ENCODE measurements at regions not wholly inside any gene's neighbourhood (a gene's known extent, or its start where the extent isn't known, plus 50 kb on each side); places are given as distances from the start of the nearest gene placed in this dataset.
A peak's percentile ranks its signal among the peaks of the same experiment; 100 is the strongest.

GRCh38 chr6:4545893-4546292, 230.3 kb upstream of the CDYL start:
- no peak overlapping the region for H3K4me3 ChIP-seq (ENCODE audit: low read depth, low read length)
- H3K36me3 ChIP-seq (ENCODE audit: control insufficient read depth, insufficient read depth, low read length), result no peaks in the 10 kb centered on the region
- ChIA-PET POLR2A (no interaction called here), CTCF (no interaction called here)
- no peaks in the 10 kb centered on the region; the same call in 1 of the 2 replicates for H3K27me3 ChIP-seq (ENCODE audit: control insufficient read depth, insufficient read depth, low read length)
- TF ChIP-seq CTCF (IDR thresholded peaks at IDR 0.05; ENCODE audit: insufficient read depth, low read depth, low read length), result no peak
- DNase-seq (ENCODE audit: low read depth), result no peak

- ChIA-PET POLR2A (no interaction called here), CTCF (no interaction called here)
- no peak overlapping the region for H3K4me3 ChIP-seq (ENCODE audit: low read depth, low read length)
- no peak for DNase-seq (ENCODE audit: low read depth)
- H3K36me3 ChIP-seq (ENCODE audit: control insufficient read depth, insufficient read depth, low read length), result no peaks in the 10 kb centered on the region
- H3K27me3 ChIP-seq (ENCODE audit: control insufficient read depth, insufficient read depth, low read length), result no peaks in the 10 kb centered on the region; the same call in 1 of the 2 replicates
- TF ChIP-seq CTCF (IDR thresholded peaks at IDR 0.05; ENCODE audit: insufficient read depth, low read depth, low read length), result no peak
Measured at GRCh38 chr6:4543596-4543995, 232.6 kb upstream of the CDYL start.

GRCh38 chr6:4533576-4533975, 242.6 kb upstream of the CDYL start:
- H3K4me3 ChIP-seq (ENCODE audit: low read depth, low read length), result no peak overlapping the region
- POLR2A ChIA-PET, result no interaction called here
- no peak for TF ChIP-seq CTCF (IDR thresholded peaks at IDR 0.05; ENCODE audit: insufficient read depth, low read depth, low read length)
- DNase-seq (ENCODE audit: low read depth), result peak; percentile 4
- H3K27me3 ChIP-seq (ENCODE audit: control insufficient read depth, insufficient read depth, low read length), result no peaks in the 10 kb centered on the region
- CTCF ChIA-PET, result interaction anchor here (1.1 kb wide), 1 partner anchor 79 kb away, joined by 3 read pairs; no protein-coding TSS in a partner anchor
- H3K36me3 ChIP-seq (ENCODE audit: control insufficient read depth, insufficient read depth, low read length), result no peaks in the 10 kb centered on the region

GRCh38 chr6:4531406-4531805, 244.8 kb upstream of the CDYL start:
- Histone ChIP-seq H3K4me3 (ENCODE audit: low read depth, low read length) (no peak overlapping the region), H3K27me3 (ENCODE audit: control insufficient read depth, insufficient read depth, low read length) (no peaks in the 10 kb centered on the region), H3K36me3 (ENCODE audit: control insufficient read depth, insufficient read depth, low read length) (no peaks in the 10 kb centered on the region)
- CTCF ChIA-PET, result no interaction called here
- POLR2A ChIA-PET, result no interaction called here
- no peak for DNase-seq (ENCODE audit: low read depth)
- no peak for TF ChIP-seq CTCF (IDR thresholded peaks at IDR 0.05; ENCODE audit: insufficient read depth, low read depth, low read length)

- no peak for TF ChIP-seq CTCF (IDR thresholded peaks at IDR 0.05; ENCODE audit: insufficient read depth, low read depth, low read length)
- ChIA-PET POLR2A (no interaction called here), CTCF (no interaction called here)
- no peaks in the 10 kb centered on the region; the same call in 1 of the 2 replicates for H3K27me3 ChIP-seq (ENCODE audit: control insufficient read depth, insufficient read depth, low read length)
- DNase-seq (ENCODE audit: low read depth), result no peak
- no peaks in the 10 kb centered on the region for H3K36me3 ChIP-seq (ENCODE audit: control insufficient read depth, insufficient read depth, low read length)
- no peak overlapping the region for H3K4me3 ChIP-seq (ENCODE audit: low read depth, low read length)
Measured at GRCh38 chr6:4522453-4522852, 253.8 kb upstream of the CDYL start.
